ENCODE measurements at regions not wholly inside any gene's neighbourhood (a gene's known extent, or its start where the extent isn't known, plus 50 kb on each side); places are given as distances from the start of the nearest gene placed in this dataset.

DNA sequence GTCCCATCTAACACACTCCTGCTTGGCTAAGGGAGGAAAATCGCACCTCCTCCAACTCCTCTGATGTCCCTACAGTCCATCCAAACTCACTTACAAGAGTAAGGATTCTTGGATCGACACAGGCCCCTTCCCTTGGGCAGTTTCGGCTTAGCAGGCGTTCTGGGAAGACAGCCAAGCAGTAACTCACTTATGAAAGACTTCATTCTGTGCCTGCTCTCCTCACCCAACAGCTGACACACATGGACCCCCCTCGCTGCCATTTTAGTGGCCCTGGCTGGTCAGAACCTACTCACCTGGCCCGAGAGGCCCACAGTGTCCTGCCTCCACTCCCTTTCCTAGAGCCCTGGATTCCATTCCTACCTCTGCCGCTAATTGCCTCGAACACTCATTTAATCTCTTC is 52.3 kb upstream of the BCL2L14 start:
- TF ChIP-seq ELF1 (IDR thresholded peaks at IDR 0.05; ENCODE audit: borderline replicate concordance, low read depth) (no peak), EGR1 (IDR thresholded peaks at IDR 0.05; ENCODE audit: low read depth) (no peak), ZNF274 (IDR thresholded peaks at IDR 0.05; ENCODE audit: low read depth, low read length) (no peak), FOSL1 (IDR thresholded peaks at IDR 0.05; ENCODE audit: low read depth) (no peak)
- TF ChIP-seq, protein P1, sequence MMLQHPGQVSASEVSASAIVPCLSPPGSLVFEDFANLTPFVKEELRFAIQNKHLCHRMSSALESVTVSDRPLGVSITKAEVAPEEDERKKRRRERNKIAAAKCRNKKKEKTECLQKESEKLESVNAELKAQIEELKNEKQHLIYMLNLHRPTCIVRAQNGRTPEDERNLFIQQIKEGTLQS (IDR thresholded peaks at IDR 0.05): no peak

DNA sequence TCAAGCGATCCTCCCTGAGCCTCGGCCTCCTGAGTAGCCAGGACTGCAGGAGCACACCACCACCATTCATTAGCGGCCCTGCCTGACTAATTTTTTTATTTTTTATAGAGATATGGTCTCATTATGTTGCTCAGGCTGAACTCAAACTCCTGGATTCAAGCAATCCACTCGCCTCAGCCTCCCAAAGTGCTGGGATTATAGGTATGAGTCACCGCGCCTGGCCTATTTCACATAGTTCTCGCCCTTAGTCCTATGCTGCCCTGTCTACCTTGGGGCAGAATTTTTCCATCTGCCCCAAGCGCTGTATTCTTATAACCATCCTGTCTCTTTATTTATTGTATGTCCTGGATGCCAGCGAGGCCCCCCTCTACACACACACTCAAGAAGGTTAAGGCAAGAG is 50.9 kb upstream of the BCL2L14 start:
- H3K79me2 ChIP-seq (ENCODE audit: insufficient read depth, low read length): no peaks in the 10 kb centered on the region
- TF ChIP-seq EZH2phosphoT487 (IDR thresholded peaks at IDR 0.05; ENCODE audit: borderline replicate concordance) (no peak), CTCF (IDR thresholded peaks at IDR 0.05 in 2 of 3, conservative IDR thresholded peaks at IDR 0.05 in 1 of 3; ENCODE audit: borderline replicate concordance in 1 of 3, insufficient read depth in 1 of 3, low read depth in 2 of 3, low read length in 2 of 3) (no peak), ELF1 (IDR thresholded peaks at IDR 0.05; ENCODE audit: borderline replicate concordance, low read depth) (no peak), REST (IDR thresholded peaks at IDR 0.05; ENCODE audit: low read depth) (no peak), JUND (IDR thresholded peaks at IDR 0.05) (no peak), ZFX (IDR thresholded peaks at IDR 0.05) (no peak), SIN3A (IDR thresholded peaks at IDR 0.05; ENCODE audit: low read depth) (no peak), EZH2 (IDR thresholded peaks at IDR 0.05) (no peak), CBX3 (IDR thresholded peaks at IDR 0.05; ENCODE audit: low read depth) (no peak), TCF7L2 (IDR thresholded peaks at IDR 0.05; ENCODE audit: borderline replicate concordance, extremely low read depth, insufficient read depth, insufficient read length) (no peak), FOSL1 (IDR thresholded peaks at IDR 0.05; ENCODE audit: low read depth) (no peak)
- BruUV-seq (replicated peaks): no TSS peak
- no peak overlapping the region for H3K4me3 ChIP-seq (replicated peaks in 1 of 2; ENCODE audit: low read depth in 1 of 2, low read length in 2 of 2)
- no peaks in the 10 kb centered on the region for H3K4me1 ChIP-seq (ENCODE audit: control insufficient read depth in 1 of 2, insufficient read depth in 2 of 2, low read length in 2 of 2)
- H3K27me3 ChIP-seq (ENCODE audit: insufficient read depth, low read length): no peaks in the 10 kb centered on the region
- no peaks in the 10 kb centered on the region for H3K9me3 ChIP-seq (ENCODE audit: control insufficient read depth in 1 of 2, insufficient read depth in 1 of 2, low read depth in 1 of 2, low read length in 2 of 2)
- no peaks in the 10 kb centered on the region for H3K36me3 ChIP-seq (ENCODE audit: control insufficient read depth in 1 of 2, insufficient read depth in 2 of 2, low read length in 2 of 2)
- DNase-seq (ENCODE audit: low read depth, low spot score) (no peak), ATAC-seq (no peak)
- CTCF ChIA-PET: no interaction called here
- H3K4me2 ChIP-seq (ENCODE audit: low read length): no peak overlapping the region
- H3K9ac ChIP-seq (ENCODE audit: low read length): no peak overlapping the region
- H3K9me2 ChIP-seq (ENCODE audit: insufficient read depth): no peaks in the 10 kb centered on the region
- RAD21 ChIA-PET (ENCODE audit: low non-redundant PET in 1 of 2, low total read pairs in 2 of 2, uncharacterized antibody in 2 of 2, unreplicated experiment in 2 of 2): no interaction called here
- POLR2A ChIA-PET: no interaction called here
- intact Hi-C loops (cut with micrococcal nuclease): no loop called here
- H3K27ac ChIP-seq (ENCODE audit: low read depth, low read length): no peak overlapping the region
- no peaks in the 10 kb centered on the region for H4K20me1 ChIP-seq (ENCODE audit: insufficient read depth)
- H2AFZ ChIP-seq (ENCODE audit: low read depth, low read length, poor library complexity, severe bottlenecking): no peak overlapping the region

More for the DNA sequence above, 52.3 kb upstream of the BCL2L14 start:
- Histone ChIP-seq H3K9me2 (ENCODE audit: insufficient read depth) (no peaks in the 10 kb centered on the region), H3K27ac (ENCODE audit: low read depth, low read length) (no peak overlapping the region), H3K36me3 (ENCODE audit: control insufficient read depth in 1 of 2, insufficient read depth in 2 of 2, low read length in 2 of 2) (no peaks in the 10 kb centered on the region), H3K4me2 (ENCODE audit: low read length) (no peak overlapping the region), H3K4me3 (replicated peaks in 1 of 2; ENCODE audit: low read depth in 1 of 2, low read length in 2 of 2) (no peak overlapping the region), H3K79me2 (ENCODE audit: insufficient read depth, low read length) (no peaks in the 10 kb centered on the region), H2AFZ (ENCODE audit: low read depth, low read length, poor library complexity, severe bottlenecking) (no peak overlapping the region), H3K4me1 (ENCODE audit: control insufficient read depth in 1 of 2, insufficient read depth in 2 of 2, low read length in 2 of 2) (no peaks in the 10 kb centered on the region), H3K27me3 (ENCODE audit: insufficient read depth, low read length) (no peaks in the 10 kb centered on the region), H3K9ac (ENCODE audit: low read length) (no peak overlapping the region), H4K20me1 (ENCODE audit: insufficient read depth) (no peaks in the 10 kb centered on the region), H3K9me3 (ENCODE audit: control insufficient read depth in 1 of 2, insufficient read depth in 1 of 2, low read depth in 1 of 2, low read length in 2 of 2) (no peaks in the 10 kb centered on the region)
- RAD21 ChIA-PET (ENCODE audit: low non-redundant PET in 1 of 2, low total read pairs in 2 of 2, uncharacterized antibody in 2 of 2, unreplicated experiment in 2 of 2): no interaction called here
- intact Hi-C loops (cut with micrococcal nuclease): no loop called here
- ATAC-seq: no peak
- CTCF ChIA-PET: interaction anchor here (1.0 to 1.3 kb wide), 2 partner anchors 438 to 530 kb away, joined by 3 to 4 read pairs; no protein-coding TSS in a partner anchor
- no peak for DNase-seq (ENCODE audit: low read depth, low spot score)
- POLR2A ChIA-PET: no interaction called here
- no TSS peak for BruUV-seq (replicated peaks)
